SK-N-SH (cell line): ENCODE measurements at regions not wholly inside any gene's neighbourhood (a gene's known extent, or its start where the extent isn't known, plus 50 kb on each side); places are given as distances from the start of the nearest gene placed in this dataset.

Source experiments
- CTCF ChIA-PET: fragments of 300-600, 350-600 bp; formaldehyde crosslinking; extraction: SDS; loops from one replicate; lab custom pipeline; 2021; lab: Yijun Ruan, JAX
- POLR2A ChIA-PET: fragments of 350-600 bp; sonication (Branson Sonifier 250); formaldehyde crosslinking; extraction: SDS; loops from one replicate; lab custom pipeline; 2020; ENCODE audit warnings: antibody characterized with exemption, inconsistent platforms; lab: Yijun Ruan, JAX
- DNase-seq: peaks from one replicate; pipeline ENCODE4 v3.0.0; 2012
- H2AFZ ChIP-seq: fragments of 200-600 bp; sonication (generic); 2 replicates; pipeline ENCODE4 v1.8.1; 2016; ENCODE audit warnings: antibody characterized with exemption, mild to moderate bottlenecking, low read depth
- H3F3A ChIP-seq: fragments of 200-600 bp; sonication (generic); replicated peaks from 2 replicates; pipeline ENCODE3; 2016; ENCODE audit warnings: antibody characterized with exemption, mild to moderate bottlenecking; ENCODE audit not compliant: insufficient read depth
- H3K27ac ChIP-seq, 2 experiments: fragments of 200-500 bp in 1 of 2; fragments of 200-600 bp in 1 of 2; sonication (Bioruptor generic) in 1 of 2; sonication (generic), shearing (Covaris generic) in 1 of 2; 2 replicates each; pipeline versions ENCODE4 v1.5.1 to v1.6.1; 2014 to 2016; ENCODE audit warnings: low read depth in 2 of 2, inconsistent platforms in 1 of 2, low read length in 1 of 2, mild to moderate bottlenecking in 1 of 2, mixed read lengths in 1 of 2
- H3K27me3 ChIP-seq: fragments of 200-600 bp; sonication (generic), shearing (Covaris generic); 2 replicates; pipeline ENCODE4 v1.6.1; 2016; ENCODE audit warnings: mixed run types; ENCODE audit not compliant: insufficient read depth
- H3K36me3 ChIP-seq, 2 experiments: fragments of 200-500 bp in 1 of 2; fragments of 200-600 bp in 1 of 2; sonication (Bioruptor generic) in 1 of 2; sonication (generic) in 1 of 2; replicated peaks in 1 of 2; 2 replicates each; pipeline versions ENCODE3 to v1.5.1; 2014 to 2016; ENCODE audit warnings: low read length in 1 of 2, mild to moderate bottlenecking in 1 of 2; ENCODE audit not compliant: insufficient read depth in 2 of 2, control insufficient read depth in 1 of 2
- H3K4me1 ChIP-seq, 2 experiments: fragments of 200-500 bp in 1 of 2; fragments of 200-600 bp in 1 of 2; sonication (Bioruptor generic) in 1 of 2; sonication (generic), shearing (Covaris generic) in 1 of 2; 2 replicates each; pipeline versions ENCODE4 v1.5.1 to v1.6.1; 2014 to 2016; ENCODE audit warnings: low read depth in 1 of 2, low read length in 1 of 2, mixed run types in 1 of 2; ENCODE audit not compliant: insufficient read depth in 2 of 2, control insufficient read depth in 1 of 2
- H3K4me2 ChIP-seq: fragments of 200-600 bp; sonication (generic), shearing (Covaris generic); 2 replicates; pipeline ENCODE4 v1.6.1; 2017; ENCODE audit warnings: mixed run types
- H3K4me3 ChIP-seq, 2 experiments: fragments of 200-500 bp in 1 of 2; fragments of 200-600 bp in 1 of 2; sonication (Bioruptor generic) in 1 of 2; sonication (generic), shearing (Covaris generic) in 1 of 2; 2 replicates each; pipeline versions ENCODE4 v1.5.1 to v1.8.1; 2014 to 2016; ENCODE audit warnings: low read depth in 2 of 2, inconsistent platforms in 1 of 2, low read length in 1 of 2, mild to moderate bottlenecking in 1 of 2, mixed read lengths in 1 of 2, moderate library complexity in 1 of 2
- H3K79me2 ChIP-seq: fragments of 200-600 bp; sonication (generic); 2 replicates; pipeline ENCODE4 v1.8.1; 2017; ENCODE audit warnings: mild to moderate bottlenecking; ENCODE audit not compliant: insufficient read depth
- H3K9ac ChIP-seq: fragments of 200-600 bp; sonication (generic); 2 replicates; pipeline ENCODE4 v1.6.1; 2017; ENCODE audit warnings: mixed run types
- H3K9me2 ChIP-seq: fragments of 200-600 bp; sonication (generic); 2 replicates; pipeline ENCODE4 v1.6.1; 2017; ENCODE audit warnings: mixed run types
- H3K9me3 ChIP-seq: fragments of 200-600 bp; sonication (generic); 2 replicates; pipeline ENCODE4 v1.6.1; 2017; ENCODE audit warnings: mixed run types, mild to moderate bottlenecking, moderate library complexity
- H4K20me1 ChIP-seq: fragments of 200-600 bp; sonication (generic); 2 replicates; pipeline ENCODE4 v1.6.1; 2017; ENCODE audit warnings: mild to moderate bottlenecking, mixed run types; ENCODE audit not compliant: insufficient read depth
- CHD2 ChIP-seq: fragments of 150-350 bp; IDR thresholded peaks from 2 replicates; pipeline ENCODE4 v1.6.1; 2018; ENCODE audit warnings: low read length; ENCODE audit not compliant: partially characterized antibody
- CTCF ChIP-seq: fragments of 200-600 bp; sonication (generic); IDR thresholded peaks from 2 replicates; pipeline ENCODE4 v1.6.1; 2017; ENCODE audit warnings: antibody characterized with exemption, mild to moderate bottlenecking, moderate library complexity
- ELF1 ChIP-seq: IDR thresholded peaks from 2 replicates; pipeline ENCODE4 v1.4.0; 2012
- EP300 ChIP-seq, 2 experiments: IDR thresholded peaks; 2 replicates each; pipeline versions ENCODE4 v1.4.0 to v1.6.1; 2012; ENCODE audit warnings: borderline replicate concordance in 1 of 2, low read depth in 1 of 2, low read length in 1 of 2
- EZH2phosphoT487 ChIP-seq: fragments of 200-600 bp; sonication (generic); IDR thresholded peaks from 2 replicates; pipeline ENCODE4 v1.6.1; 2017; ENCODE audit warnings: low read depth, mixed run types, mild to moderate bottlenecking, antibody characterized with exemption, moderate library complexity, borderline replicate concordance
- FOSL2 ChIP-seq: IDR thresholded peaks from 2 replicates; pipeline ENCODE4 v1.4.0; 2012; ENCODE audit warnings: low read depth, mild to moderate bottlenecking, moderate library complexity, borderline replicate concordance
- FOXM1 ChIP-seq: IDR thresholded peaks from 2 replicates; pipeline ENCODE4 v1.4.0; 2012; ENCODE audit warnings: low read depth, mild to moderate bottlenecking
- JUND ChIP-seq: IDR thresholded peaks from 2 replicates; pipeline ENCODE4 v1.4.0; 2012
- MXI1 ChIP-seq: IDR thresholded peaks from 2 replicates; pipeline ENCODE4 v1.6.1; 2012; ENCODE audit warnings: mild to moderate bottlenecking, low read depth, low read length, improper control_type of control experiment
- NRF1 ChIP-seq: IDR thresholded peaks from 2 replicates; pipeline ENCODE4 v1.6.1; 2012; ENCODE audit warnings: low read depth, mild to moderate bottlenecking, low read length
- PBX3 ChIP-seq: IDR thresholded peaks from 2 replicates; pipeline ENCODE4; 2012
- POLR2AphosphoS5 ChIP-seq: IDR thresholded peaks from 2 replicates; pipeline ENCODE4 v1.6.1; 2012; ENCODE audit warnings: low read depth, low read length
- RXRA ChIP-seq: IDR thresholded peaks from 2 replicates; pipeline ENCODE4 v1.4.0; 2012; ENCODE audit warnings: low read depth, mild to moderate bottlenecking, borderline replicate concordance
- SIN3A ChIP-seq: IDR thresholded peaks from 2 replicates; pipeline ENCODE4 v1.6.1; 2012; ENCODE audit warnings: low read depth, mild to moderate bottlenecking, low read length, moderate library complexity, borderline replicate concordance
- TCF12 ChIP-seq: IDR thresholded peaks from 2 replicates; pipeline ENCODE4 v1.4.0; 2012
- TEAD4 ChIP-seq: IDR thresholded peaks from 2 replicates; pipeline ENCODE4 v1.4.0; 2012; ENCODE audit warnings: mild to moderate bottlenecking, borderline replicate concordance; ENCODE audit not compliant: insufficient read depth
- WGBS: methylation state at CpG from one replicate; pipeline ENCODE4 v1.1.6; 2017; ENCODE audit warnings: low lambda C conversion rate; 5-methylcytosine and 5-hydroxymethylcytosine counted together
- TF ChIP-seq, protein P1 (sequence below): IDR thresholded peaks from 2 replicates; pipeline ENCODE4 v1.4.0; 2012; ENCODE audit warnings: low read depth
- TF ChIP-seq, protein P2 (sequence below): IDR thresholded peaks from 2 replicates; pipeline ENCODE4 v1.4.0; 2012; ENCODE audit warnings: low read depth, borderline replicate concordance
- TF ChIP-seq, protein P3 (sequence below): IDR thresholded peaks from 2 replicates; pipeline ENCODE4 v1.6.1; 2012; ENCODE audit warnings: mild to moderate bottlenecking, low read depth, low read length, moderate library complexity
- TF ChIP-seq, protein P4 (sequence below): fragments of 150-350 bp; IDR thresholded peaks from 2 replicates; pipeline ENCODE4 v1.6.1; 2017; ENCODE audit warnings: antibody characterized with exemption, low read length, low read depth, borderline replicate concordance

DNA sequence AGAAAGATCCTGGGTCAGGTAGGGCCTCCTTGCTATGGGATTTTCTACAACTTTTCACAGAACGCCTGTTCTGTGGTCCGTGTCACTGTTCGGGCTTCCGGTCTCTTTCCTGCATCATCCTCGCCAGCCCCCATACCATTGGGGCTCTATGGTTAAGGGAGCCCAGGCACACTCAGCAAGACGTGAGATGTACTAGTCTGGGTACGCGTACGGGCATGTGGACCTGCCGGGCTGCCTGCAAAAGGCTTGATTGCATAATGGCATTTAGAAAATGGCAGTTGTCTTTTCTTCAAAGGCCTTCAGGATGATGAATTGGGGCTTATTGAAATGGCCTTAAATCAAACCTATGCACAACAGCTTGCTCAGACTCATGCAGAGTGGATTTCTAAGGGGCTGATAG is 86.7 kb downstream of the CNGA2 start:
- no peak for DNase-seq
- no peak for TF ChIP-seq TCF12
- TF ChIP-seq CHD2, result no peak
- no peak for TF ChIP-seq ELF1
- TF ChIP-seq FOXM1, result no peak
- Histone ChIP-seq H3K9me2 (no peaks in the 10 kb centered on the region), H3K9me3 (no peaks in the 10 kb centered on the region), H3K4me3 (no peak overlapping the region), H3K4me2 (no peak overlapping the region), H4K20me1 (no peaks in the 10 kb centered on the region), H2AFZ (no peak overlapping the region), H3K27me3 (peaks cover 40% of the 10 kb centered on the region), H3K9ac (no peak overlapping the region), H3K79me2 (no peaks in the 10 kb centered on the region), H3K4me1 (no peaks in the 10 kb centered on the region), H3K27ac (no peak overlapping the region), H3K36me3 (no peaks in the 10 kb centered on the region), H3F3A (no peaks in the 10 kb centered on the region)
- 12% methylated on average over 10 of the region's 10 CpGs for WGBS
- ChIA-PET POLR2A (no interaction called here), CTCF (interaction anchor here (1.1 kb wide), 1 partner anchor 811 kb away, joined by 4 read pairs; no protein-coding TSS in a partner anchor)

GRCh38 chrX:151825007-151825406 is 87.7 kb upstream of the MAGEA4 start:
- no peaks in the 10 kb centered on the region for H3K36me3 ChIP-seq
- peaks cover 35% of the 10 kb centered on the region for H3K27me3 ChIP-seq
- H3K9me3 ChIP-seq, result no peaks in the 10 kb centered on the region
- H4K20me1 ChIP-seq, result no peaks in the 10 kb centered on the region
- no peak overlapping the region for H3K4me2 ChIP-seq
- no peaks in the 10 kb centered on the region for H3K9me2 ChIP-seq
- 6% methylated on average over 3 of the region's 3 CpGs for WGBS
- no peaks in the 10 kb centered on the region for H3K4me1 ChIP-seq
- no peak overlapping the region for H3K9ac ChIP-seq
- H3K4me3 ChIP-seq, result no peak overlapping the region
- DNase-seq, result no peak
- ChIA-PET POLR2A (no interaction called here), CTCF (no interaction called here)
- H3K79me2 ChIP-seq, result no peaks in the 10 kb centered on the region
- H3F3A ChIP-seq, result no peaks in the 10 kb centered on the region
- no peak overlapping the region for H3K27ac ChIP-seq
- TF ChIP-seq, protein P1, sequence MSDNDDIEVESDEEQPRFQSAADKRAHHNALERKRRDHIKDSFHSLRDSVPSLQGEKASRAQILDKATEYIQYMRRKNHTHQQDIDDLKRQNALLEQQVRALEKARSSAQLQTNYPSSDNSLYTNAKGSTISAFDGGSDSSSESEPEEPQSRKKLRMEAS, result no peak
- TF ChIP-seq FOSL2, result no peak
- TF ChIP-seq MXI1, result no peak
- no peak for TF ChIP-seq CTCF
- TF ChIP-seq, protein P2, sequence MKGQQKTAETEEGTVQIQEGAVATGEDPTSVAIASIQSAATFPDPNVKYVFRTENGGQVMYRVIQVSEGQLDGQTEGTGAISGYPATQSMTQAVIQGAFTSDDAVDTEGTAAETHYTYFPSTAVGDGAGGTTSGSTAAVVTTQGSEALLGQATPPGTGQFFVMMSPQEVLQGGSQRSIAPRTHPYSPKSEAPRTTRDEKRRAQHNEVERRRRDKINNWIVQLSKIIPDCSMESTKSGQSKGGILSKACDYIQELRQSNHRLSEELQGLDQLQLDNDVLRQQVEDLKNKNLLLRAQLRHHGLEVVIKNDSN, result no peak
- TF ChIP-seq SIN3A, result no peak
- TF ChIP-seq POLR2AphosphoS5, result no peak
- TF ChIP-seq TCF12, result no peak
- TF ChIP-seq NRF1, result no peak
- TF ChIP-seq EP300 (IDR thresholded peaks at IDR 0.05; ENCODE audit: borderline replicate concordance in 1 of 2, low read depth in 1 of 2, low read length in 1 of 2), result no peak
- no peak for TF ChIP-seq FOXM1
- TF ChIP-seq TEAD4, result no peak
- no peak for TF ChIP-seq RXRA
- TF ChIP-seq EZH2phosphoT487, result no peak
- TF ChIP-seq, protein P3, sequence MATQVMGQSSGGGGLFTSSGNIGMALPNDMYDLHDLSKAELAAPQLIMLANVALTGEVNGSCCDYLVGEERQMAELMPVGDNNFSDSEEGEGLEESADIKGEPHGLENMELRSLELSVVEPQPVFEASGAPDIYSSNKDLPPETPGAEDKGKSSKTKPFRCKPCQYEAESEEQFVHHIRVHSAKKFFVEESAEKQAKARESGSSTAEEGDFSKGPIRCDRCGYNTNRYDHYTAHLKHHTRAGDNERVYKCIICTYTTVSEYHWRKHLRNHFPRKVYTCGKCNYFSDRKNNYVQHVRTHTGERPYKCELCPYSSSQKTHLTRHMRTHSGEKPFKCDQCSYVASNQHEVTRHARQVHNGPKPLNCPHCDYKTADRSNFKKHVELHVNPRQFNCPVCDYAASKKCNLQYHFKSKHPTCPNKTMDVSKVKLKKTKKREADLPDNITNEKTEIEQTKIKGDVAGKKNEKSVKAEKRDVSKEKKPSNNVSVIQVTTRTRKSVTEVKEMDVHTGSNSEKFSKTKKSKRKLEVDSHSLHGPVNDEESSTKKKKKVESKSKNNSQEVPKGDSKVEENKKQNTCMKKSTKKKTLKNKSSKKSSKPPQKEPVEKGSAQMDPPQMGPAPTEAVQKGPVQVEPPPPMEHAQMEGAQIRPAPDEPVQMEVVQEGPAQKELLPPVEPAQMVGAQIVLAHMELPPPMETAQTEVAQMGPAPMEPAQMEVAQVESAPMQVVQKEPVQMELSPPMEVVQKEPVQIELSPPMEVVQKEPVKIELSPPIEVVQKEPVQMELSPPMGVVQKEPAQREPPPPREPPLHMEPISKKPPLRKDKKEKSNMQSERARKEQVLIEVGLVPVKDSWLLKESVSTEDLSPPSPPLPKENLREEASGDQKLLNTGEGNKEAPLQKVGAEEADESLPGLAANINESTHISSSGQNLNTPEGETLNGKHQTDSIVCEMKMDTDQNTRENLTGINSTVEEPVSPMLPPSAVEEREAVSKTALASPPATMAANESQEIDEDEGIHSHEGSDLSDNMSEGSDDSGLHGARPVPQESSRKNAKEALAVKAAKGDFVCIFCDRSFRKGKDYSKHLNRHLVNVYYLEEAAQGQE, result no peak
- TF ChIP-seq JUND, result no peak
- TF ChIP-seq, protein P4, sequence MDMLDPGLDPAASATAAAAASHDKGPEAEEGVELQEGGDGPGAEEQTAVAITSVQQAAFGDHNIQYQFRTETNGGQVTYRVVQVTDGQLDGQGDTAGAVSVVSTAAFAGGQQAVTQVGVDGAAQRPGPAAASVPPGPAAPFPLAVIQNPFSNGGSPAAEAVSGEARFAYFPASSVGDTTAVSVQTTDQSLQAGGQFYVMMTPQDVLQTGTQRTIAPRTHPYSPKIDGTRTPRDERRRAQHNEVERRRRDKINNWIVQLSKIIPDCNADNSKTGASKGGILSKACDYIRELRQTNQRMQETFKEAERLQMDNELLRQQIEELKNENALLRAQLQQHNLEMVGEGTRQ, result no peak
- no peak for TF ChIP-seq PBX3
- no peak overlapping the region for H2AFZ ChIP-seq
